T47D (cell line): ENCODE measurements at regions not wholly inside any gene's neighbourhood (a gene's known extent, or its start where the extent isn't known, plus 50 kb on each side); places are given as distances from the start of the nearest gene placed in this dataset.

Experiments used
- DNase-seq, 2 experiments: peaks; one replicate each; pipeline versions ENCODE4 v3.0.0 to v3.0.0-alpha.2; 2011 to 2012; ENCODE audit warnings: low read depth in 1 of 2, low spot score in 1 of 2
- JUND ChIP-seq: IDR thresholded peaks from 2 replicates; pipeline ENCODE4 v1.6.1; 2012; ENCODE audit warnings: low read depth
- in situ Hi-C: cut with HindIII; loops from 2 replicates; pipeline ENCODE4 v1.10.0; 2016; ENCODE audit warnings: low sequenced_read_pairs, low pct_unique_long_range_greater_than_20kb

GRCh38 chr3:127141921-127142730, 50.8 kb upstream of the PRR23E start:
- DNase-seq, result no peak
- TF ChIP-seq JUND, result no peak
- in situ Hi-C loops, result no loop called here
